ENCODE measurements at regions not wholly inside any gene's neighbourhood (a gene's known extent, or its start where the extent isn't known, plus 50 kb on each side); places are given as distances from the start of the nearest gene placed in this dataset.

GRCh38 chr10:120793088-120793487 is 58.1 kb upstream of the WDR11 start:
- 32% methylated on average over 2 of the region's 2 CpGs for WGBS (ENCODE audit: low lambda C conversion rate)
- POLR2A ChIA-PET = no interaction called here
- H3K36me3 ChIP-seq (replicated peaks in 1 of 2; ENCODE audit: control insufficient read depth in 1 of 2, insufficient read depth in 2 of 2, low read length in 2 of 2) = no peaks in the 10 kb centered on the region
- H3K4me1 ChIP-seq (ENCODE audit: insufficient read depth, low read length) = no peaks in the 10 kb centered on the region
- H3K4me2 ChIP-seq (ENCODE audit: low read depth, low read length) = no peak overlapping the region
- intact Hi-C loops (cut with micrococcal nuclease; ENCODE audit: unreplicated experiment) (no loop called here), in situ Hi-C loops (cut with HindIII; ENCODE audit: extremely low pct_ligation_motif_present, low pct_unique_long_range_greater_than_20kb) (no loop called here)
- TF ChIP-seq CBFB (CRISPR knock-in tag; IDR thresholded peaks at IDR 0.05) (no peak), ZNF878 (CRISPR knock-in tag; IDR thresholded peaks at IDR 0.05) (no peak), MYPOP (CRISPR knock-in tag; IDR thresholded peaks at IDR 0.05) (no peak), ZFP90 (CRISPR knock-in tag; IDR thresholded peaks at IDR 0.05; ENCODE audit: borderline replicate concordance) (no peak), MAF1 (CRISPR knock-in tag; IDR thresholded peaks at IDR 0.05; ENCODE audit: borderline replicate concordance) (no peak), PHF20 (CRISPR knock-in tag; IDR thresholded peaks at IDR 0.05) (no peak), ZNF280B (CRISPR knock-in tag; IDR thresholded peaks at IDR 0.05; ENCODE audit: borderline replicate concordance) (no peak), MNT (IDR thresholded peaks at IDR 0.05) (no peak), ZFP36 (IDR thresholded peaks at IDR 0.05; ENCODE audit: borderline replicate concordance, low read depth, low read length, partially characterized antibody) (no peak)
- CTCF ChIA-PET (ENCODE audit: low intra/inter-chr PET ratio, low total read pairs) = no interaction called here
- ATAC-seq = no peak
- no peaks in the 10 kb centered on the region for H4K20me1 ChIP-seq (ENCODE audit: insufficient read depth, low read length)
- no peak for DNase-seq (ENCODE audit: low spot score)
- H3K4me3 ChIP-seq (replicated peaks in 1 of 3; ENCODE audit: insufficient read depth in 1 of 3, low read depth in 2 of 3, low read length in 3 of 3) = no peak overlapping the region
- no peaks in the 10 kb centered on the region for H3K79me2 ChIP-seq (ENCODE audit: insufficient read depth, low read length)
- no peak overlapping the region for H3K9ac ChIP-seq (ENCODE audit: insufficient read depth, low read depth, low read length)
- FAIRE-seq = no peak
- no peaks in the 10 kb centered on the region; a peak in 1 of 5 replicates for H3K27me3 ChIP-seq (ENCODE audit: control insufficient read depth in 1 of 2, insufficient read depth in 2 of 2, low read length in 2 of 2)
- BruUV-seq (replicated peaks) = no TSS peak
- no peak overlapping the region for H2AFZ ChIP-seq (ENCODE audit: low read length)
- no peak overlapping the region for H3K27ac ChIP-seq (ENCODE audit: extremely low read length, insufficient read depth, low read length)
- H3K9me3 ChIP-seq (ENCODE audit: low read length) = no peaks in the 10 kb centered on the region
